Parathyroid adenoma (tissue), 2 donors: ENCODE measurements at regions not wholly inside any gene's neighbourhood (a gene's known extent, or its start where the extent isn't known, plus 50 kb on each side); places are given as distances from the start of the nearest gene placed in this dataset.

Experiments used
- H2AFZ ChIP-seq: fragments of 300-600 bp; sonication (generic); one replicate; pipeline ENCODE4 v1.7.0; 2017; ENCODE audit warnings: antibody characterized with exemption, mild to moderate bottlenecking
- H3K27ac ChIP-seq: fragments of 300-600 bp; sonication (generic); one replicate; pipeline ENCODE4 v1.7.0; 2017
- H3K27me3 ChIP-seq: fragments of 300-600 bp; sonication (generic); one replicate; pipeline ENCODE4 v1.7.0; 2017; ENCODE audit warnings: low read length; ENCODE audit not compliant: control insufficient read depth, insufficient read depth
- H3K36me3 ChIP-seq: fragments of 300-600 bp; sonication (generic); one replicate; pipeline ENCODE4 v1.7.0; 2017; ENCODE audit warnings: low read length; ENCODE audit not compliant: control insufficient read depth, insufficient read depth
- H3K4me1 ChIP-seq: fragments of 300-600 bp; sonication (generic); one replicate; pipeline ENCODE4 v1.7.0; 2017; ENCODE audit warnings: control low read depth
- H3K4me2 ChIP-seq: fragments of 300-600 bp; sonication (generic); one replicate; pipeline ENCODE4 v1.7.0; 2017; ENCODE audit warnings: low read length
- H3K4me3 ChIP-seq: fragments of 300-600 bp; sonication (generic); one replicate; pipeline ENCODE4 v1.7.0; 2017; ENCODE audit warnings: low read depth, low read length
- H3K79me2 ChIP-seq: fragments of 300-600 bp; sonication (generic); one replicate; pipeline ENCODE4 v1.7.0; 2017; ENCODE audit warnings: control low read depth
- H3K9ac ChIP-seq: fragments of 300-600 bp; sonication (generic); one replicate; pipeline ENCODE4 v1.7.0; 2017; ENCODE audit warnings: mild to moderate bottlenecking
- H3K9me3 ChIP-seq: fragments of 300-600 bp; sonication (generic); one replicate; pipeline ENCODE4 v1.7.0; 2017; ENCODE audit warnings: low read length; ENCODE audit not compliant: control insufficient read depth
- CTCF ChIP-seq: fragments of 300-600 bp; sonication (generic); IDR thresholded peaks from one replicate; pipeline ENCODE4 v1.7.0; 2017; ENCODE audit warnings: antibody characterized with exemption, mild to moderate bottlenecking
- donor health status: primary hyperparathyroidism.

GRCh38 chr21:28256420-28256831, 736.3 kb downstream of the LTN1 start:
- no peak overlapping the region for H3K4me2 ChIP-seq
- H3K4me3 ChIP-seq = no peak overlapping the region
- H3K9me3 ChIP-seq = no peaks in the 10 kb centered on the region
- TF ChIP-seq CTCF = no peak
- no peaks in the 10 kb centered on the region for H3K4me1 ChIP-seq
- H2AFZ ChIP-seq = no peak overlapping the region
- H3K27me3 ChIP-seq = no peaks in the 10 kb centered on the region
- no peak overlapping the region for H3K27ac ChIP-seq
- H3K36me3 ChIP-seq = no peaks in the 10 kb centered on the region
- H3K9ac ChIP-seq = no peak overlapping the region
- H3K79me2 ChIP-seq = no peaks in the 10 kb centered on the region

- Histone ChIP-seq H3K27ac (no peak overlapping the region), H3K27me3 (no peaks in the 10 kb centered on the region), H3K9ac (no peak overlapping the region), H3K36me3 (no peaks in the 10 kb centered on the region), H3K9me3 (no peaks in the 10 kb centered on the region), H3K79me2 (no peaks in the 10 kb centered on the region), H3K4me1 (no peaks in the 10 kb centered on the region), H3K4me3 (no peak overlapping the region), H2AFZ (no peak overlapping the region), H3K4me2 (no peak overlapping the region)
- TF ChIP-seq CTCF = no peak
Observed at GRCh38 chr21:28253961-28254360, 738.7 kb downstream of the LTN1 start.

GRCh38 chr21:28253338-28253737, 739.3 kb downstream of the LTN1 start:
- no peak for TF ChIP-seq CTCF

GRCh38 chr21:28252928-28253327, 739.7 kb downstream of the LTN1 start:
- Histone ChIP-seq H3K4me1 (no peaks in the 10 kb centered on the region), H3K36me3 (no peaks in the 10 kb centered on the region), H2AFZ (no peak overlapping the region), H3K9ac (no peak overlapping the region), H3K9me3 (no peaks in the 10 kb centered on the region), H3K27ac (no peak overlapping the region), H3K4me3 (no peak overlapping the region), H3K27me3 (no peaks in the 10 kb centered on the region), H3K79me2 (no peaks in the 10 kb centered on the region), H3K4me2 (no peak overlapping the region)
- no peak for TF ChIP-seq CTCF

More at GRCh38 chr21:28253338-28253737, 739.3 kb downstream of the LTN1 start:
- Histone ChIP-seq H3K27me3 (no peaks in the 10 kb centered on the region), H3K9me3 (no peaks in the 10 kb centered on the region), H3K27ac (no peak overlapping the region), H3K79me2 (no peaks in the 10 kb centered on the region), H3K9ac (no peak overlapping the region), H3K4me3 (no peak overlapping the region), H2AFZ (no peak overlapping the region), H3K4me2 (no peak overlapping the region), H3K36me3 (no peaks in the 10 kb centered on the region), H3K4me1 (no peaks in the 10 kb centered on the region)

- Histone ChIP-seq H3K4me2 (no peak overlapping the region), H3K9me3 (no peaks in the 10 kb centered on the region), H3K36me3 (no peaks in the 10 kb centered on the region), H3K27me3 (no peaks in the 10 kb centered on the region), H2AFZ (no peak overlapping the region), H3K79me2 (no peaks in the 10 kb centered on the region), H3K4me1 (no peaks in the 10 kb centered on the region), H3K9ac (no peak overlapping the region), H3K4me3 (no peak overlapping the region), H3K27ac (no peak overlapping the region)
- no peak for TF ChIP-seq CTCF
Observed at GRCh38 chr21:28250946-28251345, 741.7 kb downstream of the LTN1 start.
